Fibroblast of lung (primary cell): ENCODE measurements at regions not wholly inside any gene's neighbourhood (a gene's known extent, or its start where the extent isn't known, plus 50 kb on each side); places are given as distances from the start of the nearest gene placed in this dataset.

Experiments
- EZH2 ChIP-seq: IDR thresholded peaks from 2 replicates; pipeline ENCODE4 v1.5.1; 2012; ENCODE audit warnings: low read length, control low read depth, mild to moderate bottlenecking; ENCODE audit errors: missing control alignments
- TF ChIP-seq, protein P1 (sequence below), 2 donors: IDR thresholded peaks in 1 of 2; conservative IDR thresholded peaks in 1 of 2; 1 replicate in 1 of 2; 2 replicates in 1 of 2; pipeline ENCODE4 v1.5.1; 2011 to 2012; ENCODE audit warnings: low read length in 2 of 2, control low read depth in 1 of 2, inconsistent platforms in 1 of 2, low read depth in 1 of 2, mild to moderate bottlenecking in 1 of 2

DNA sequence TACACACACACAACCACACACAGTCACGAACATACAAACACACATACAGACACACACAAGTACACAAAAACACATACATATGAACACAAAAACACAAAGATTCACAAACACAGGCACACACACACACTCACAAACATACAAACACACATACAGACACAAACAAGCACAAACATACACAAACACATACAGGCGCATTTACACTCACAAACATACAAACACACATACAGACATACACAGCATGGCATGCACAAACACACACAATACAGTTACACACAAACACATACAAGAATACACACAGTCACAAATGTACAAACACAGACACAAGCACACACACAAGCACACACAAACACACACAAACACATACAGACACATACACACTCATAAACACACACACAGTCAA, 247.9 kb downstream of the TENT4A start:
- TF ChIP-seq, protein P1, sequence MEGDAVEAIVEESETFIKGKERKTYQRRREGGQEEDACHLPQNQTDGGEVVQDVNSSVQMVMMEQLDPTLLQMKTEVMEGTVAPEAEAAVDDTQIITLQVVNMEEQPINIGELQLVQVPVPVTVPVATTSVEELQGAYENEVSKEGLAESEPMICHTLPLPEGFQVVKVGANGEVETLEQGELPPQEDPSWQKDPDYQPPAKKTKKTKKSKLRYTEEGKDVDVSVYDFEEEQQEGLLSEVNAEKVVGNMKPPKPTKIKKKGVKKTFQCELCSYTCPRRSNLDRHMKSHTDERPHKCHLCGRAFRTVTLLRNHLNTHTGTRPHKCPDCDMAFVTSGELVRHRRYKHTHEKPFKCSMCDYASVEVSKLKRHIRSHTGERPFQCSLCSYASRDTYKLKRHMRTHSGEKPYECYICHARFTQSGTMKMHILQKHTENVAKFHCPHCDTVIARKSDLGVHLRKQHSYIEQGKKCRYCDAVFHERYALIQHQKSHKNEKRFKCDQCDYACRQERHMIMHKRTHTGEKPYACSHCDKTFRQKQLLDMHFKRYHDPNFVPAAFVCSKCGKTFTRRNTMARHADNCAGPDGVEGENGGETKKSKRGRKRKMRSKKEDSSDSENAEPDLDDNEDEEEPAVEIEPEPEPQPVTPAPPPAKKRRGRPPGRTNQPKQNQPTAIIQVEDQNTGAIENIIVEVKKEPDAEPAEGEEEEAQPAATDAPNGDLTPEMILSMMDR (conservative IDR thresholded peaks at IDR 0.05 in 1 of 2, IDR thresholded peaks at IDR 0.05 in 1 of 2; ENCODE audit: low read depth in 1 of 2, low read length in 2 of 2) = no peak
- no peak for TF ChIP-seq EZH2
